ENCODE measurements at regions not wholly inside any gene's neighbourhood (a gene's known extent, or its start where the extent isn't known, plus 50 kb on each side); places are given as distances from the start of the nearest gene placed in this dataset.

DNA sequence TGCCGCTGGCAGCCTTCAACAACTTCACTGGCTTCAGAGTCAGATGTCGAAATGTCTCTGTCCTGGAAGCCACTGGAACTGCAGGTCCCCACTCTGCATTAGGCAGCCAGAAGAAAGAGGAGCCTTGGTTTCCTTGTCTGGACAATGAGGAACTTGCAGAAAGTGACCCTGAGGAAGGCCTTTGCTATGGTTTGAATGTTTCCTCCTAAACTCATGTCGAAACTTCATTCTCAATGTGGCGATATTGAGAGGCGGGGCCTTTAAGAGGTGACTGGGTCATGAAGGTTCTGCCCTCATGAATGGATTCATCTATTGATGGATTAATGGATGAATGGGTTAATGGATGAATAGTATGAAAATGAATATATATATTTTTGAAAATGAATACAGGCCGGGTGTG is 61.6 kb upstream of the GPR26 start:
- no peak overlapping the region for H3K27ac ChIP-seq
- no peak for TF ChIP-seq ZFX (IDR thresholded peaks at IDR 0.05; ENCODE audit: borderline replicate concordance)
- TF ChIP-seq, protein P1, sequence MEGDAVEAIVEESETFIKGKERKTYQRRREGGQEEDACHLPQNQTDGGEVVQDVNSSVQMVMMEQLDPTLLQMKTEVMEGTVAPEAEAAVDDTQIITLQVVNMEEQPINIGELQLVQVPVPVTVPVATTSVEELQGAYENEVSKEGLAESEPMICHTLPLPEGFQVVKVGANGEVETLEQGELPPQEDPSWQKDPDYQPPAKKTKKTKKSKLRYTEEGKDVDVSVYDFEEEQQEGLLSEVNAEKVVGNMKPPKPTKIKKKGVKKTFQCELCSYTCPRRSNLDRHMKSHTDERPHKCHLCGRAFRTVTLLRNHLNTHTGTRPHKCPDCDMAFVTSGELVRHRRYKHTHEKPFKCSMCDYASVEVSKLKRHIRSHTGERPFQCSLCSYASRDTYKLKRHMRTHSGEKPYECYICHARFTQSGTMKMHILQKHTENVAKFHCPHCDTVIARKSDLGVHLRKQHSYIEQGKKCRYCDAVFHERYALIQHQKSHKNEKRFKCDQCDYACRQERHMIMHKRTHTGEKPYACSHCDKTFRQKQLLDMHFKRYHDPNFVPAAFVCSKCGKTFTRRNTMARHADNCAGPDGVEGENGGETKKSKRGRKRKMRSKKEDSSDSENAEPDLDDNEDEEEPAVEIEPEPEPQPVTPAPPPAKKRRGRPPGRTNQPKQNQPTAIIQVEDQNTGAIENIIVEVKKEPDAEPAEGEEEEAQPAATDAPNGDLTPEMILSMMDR (IDR thresholded peaks at IDR 0.05): no peak

DNA sequence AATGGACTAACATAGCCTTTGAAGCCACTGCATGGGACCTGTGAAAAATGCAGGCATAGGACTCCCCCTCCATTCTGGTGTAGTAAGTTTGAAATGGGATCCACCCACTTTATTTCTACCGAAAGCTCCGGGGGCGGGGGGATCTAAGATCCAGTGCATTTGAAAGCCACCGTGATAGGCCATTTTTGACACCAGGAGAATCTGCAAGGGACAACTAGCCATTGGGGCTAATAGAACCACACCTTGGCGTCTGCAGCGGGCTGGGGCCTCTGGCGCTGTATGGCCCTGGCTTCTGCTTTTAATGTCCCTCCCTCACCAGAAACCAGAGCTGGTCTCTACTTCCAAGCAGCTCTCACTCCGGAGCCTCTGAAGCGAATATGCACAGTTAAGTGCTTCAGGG is 60.1 kb upstream of the GPR26 start:
- H3K27ac ChIP-seq: no peak overlapping the region
- TF ChIP-seq, protein P1 (IDR thresholded peaks at IDR 0.05): no peak
- no peak for TF ChIP-seq ZFX (IDR thresholded peaks at IDR 0.05; ENCODE audit: borderline replicate concordance)

DNA sequence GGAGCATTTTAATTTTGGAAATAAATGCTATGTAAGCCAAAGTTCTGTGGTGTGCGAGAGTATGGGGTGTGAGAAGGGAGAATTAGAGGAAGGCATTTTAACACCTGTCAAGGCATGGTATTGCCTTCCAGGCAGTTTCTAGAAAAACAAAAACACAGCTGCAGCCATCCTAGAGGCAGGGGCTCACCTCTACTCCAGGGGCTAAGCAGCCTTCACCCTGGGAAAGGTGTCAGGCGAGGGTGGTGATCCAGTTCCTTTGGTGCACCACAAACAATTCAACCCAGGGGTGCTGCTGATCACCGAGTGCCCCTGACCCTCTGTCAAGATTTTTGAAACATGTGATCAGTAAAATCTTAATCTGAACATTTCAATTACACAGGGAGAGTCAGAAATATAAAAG is 59.2 kb upstream of the GPR26 start:
- H3K27ac ChIP-seq: no peak overlapping the region
- TF ChIP-seq, protein P1 (IDR thresholded peaks at IDR 0.05): no peak
- TF ChIP-seq ZFX (IDR thresholded peaks at IDR 0.05; ENCODE audit: borderline replicate concordance): no peak

DNA sequence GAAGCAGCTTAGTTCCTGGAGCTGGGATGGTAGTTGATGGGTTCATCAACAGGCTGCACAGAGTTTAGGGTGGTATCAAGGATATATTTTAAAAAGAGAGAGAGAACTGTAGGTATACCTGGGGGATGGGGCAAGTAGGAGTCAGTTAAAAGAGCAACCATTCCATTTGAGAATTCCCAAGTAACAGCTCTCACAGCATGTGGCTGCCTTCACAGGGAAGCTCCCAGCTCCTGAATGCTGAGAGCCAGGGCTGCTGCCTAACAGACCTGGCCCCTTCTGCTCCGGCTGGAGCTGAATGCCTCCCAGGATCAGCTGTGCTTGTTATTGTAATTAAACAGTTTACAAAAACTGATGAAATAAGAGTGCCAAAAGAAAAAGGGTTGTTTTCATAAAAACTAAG is 58.8 kb upstream of the GPR26 start:
- H3K27ac ChIP-seq: no peak overlapping the region
- no peak for TF ChIP-seq ZFX (IDR thresholded peaks at IDR 0.05; ENCODE audit: borderline replicate concordance)

DNA sequence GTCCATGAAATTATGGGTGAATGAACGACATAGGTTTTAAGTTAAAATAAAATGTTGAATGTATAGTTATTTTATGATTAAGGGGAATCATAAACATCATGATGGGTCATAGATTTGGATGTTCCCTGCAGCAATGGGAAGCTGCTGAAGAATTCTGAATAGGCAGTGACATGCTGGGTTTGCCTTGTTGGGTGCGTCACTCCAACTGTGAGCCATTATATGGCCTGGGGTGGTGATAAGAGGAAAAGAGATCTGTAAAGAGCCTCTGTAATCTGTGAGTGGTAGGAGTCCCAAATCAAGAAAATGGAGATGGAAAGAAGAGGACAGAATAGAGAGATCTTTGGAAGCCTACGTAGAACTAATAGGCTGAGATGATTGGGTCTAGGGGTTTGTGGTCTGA is 58.1 kb upstream of the GPR26 start:
- TF ChIP-seq, protein P1 (IDR thresholded peaks at IDR 0.05): no peak
- TF ChIP-seq ZFX (IDR thresholded peaks at IDR 0.05; ENCODE audit: borderline replicate concordance): no peak
- H3K27ac ChIP-seq: no peak overlapping the region

DNA sequence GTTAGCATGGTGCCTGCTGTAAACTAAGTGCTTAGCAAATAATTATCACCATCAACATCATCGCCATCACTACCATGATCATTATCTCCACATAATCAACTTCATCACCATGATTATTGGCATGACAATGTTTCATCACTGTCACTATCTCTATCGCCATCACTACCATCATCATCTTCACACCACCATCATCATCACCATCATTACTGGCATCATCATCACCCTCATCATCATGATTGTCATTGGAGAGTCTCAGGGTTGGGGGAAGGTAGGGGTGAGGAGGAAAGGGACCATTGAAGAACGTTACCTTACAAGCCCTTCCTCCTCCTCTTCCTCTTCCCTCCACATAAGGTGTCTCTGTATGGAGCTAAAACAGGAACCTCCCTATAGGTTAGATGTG is 54.9 kb upstream of the GPR26 start:
- no peak for TF ChIP-seq ZFX (IDR thresholded peaks at IDR 0.05; ENCODE audit: borderline replicate concordance)
- TF ChIP-seq, protein P1 (IDR thresholded peaks at IDR 0.05): no peak
- H3K27ac ChIP-seq: no peak overlapping the region

DNA sequence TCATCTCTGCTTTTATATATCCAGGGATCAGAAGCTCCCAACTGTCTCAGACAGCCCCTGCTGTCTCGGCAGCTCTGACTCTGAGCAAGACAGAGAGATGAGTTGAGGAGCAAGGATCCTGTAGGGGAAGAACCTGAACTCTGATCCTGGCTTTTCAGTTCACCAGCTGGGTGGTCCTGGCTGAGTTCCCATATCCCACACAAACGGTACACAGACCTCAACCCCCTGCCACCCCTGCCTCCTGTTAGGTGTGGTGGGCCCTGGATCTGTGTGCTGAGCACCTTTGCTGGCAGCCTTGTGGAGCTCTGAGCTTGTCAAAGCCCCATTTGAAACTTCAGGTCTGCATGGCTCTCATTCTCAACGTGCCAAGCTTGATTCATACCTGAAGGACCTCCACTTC is 54.3 kb upstream of the GPR26 start:
- H3K27ac ChIP-seq: no peak overlapping the region
- TF ChIP-seq ZFX (IDR thresholded peaks at IDR 0.05; ENCODE audit: borderline replicate concordance): no peak
- TF ChIP-seq, protein P1 (IDR thresholded peaks at IDR 0.05): no peak

DNA sequence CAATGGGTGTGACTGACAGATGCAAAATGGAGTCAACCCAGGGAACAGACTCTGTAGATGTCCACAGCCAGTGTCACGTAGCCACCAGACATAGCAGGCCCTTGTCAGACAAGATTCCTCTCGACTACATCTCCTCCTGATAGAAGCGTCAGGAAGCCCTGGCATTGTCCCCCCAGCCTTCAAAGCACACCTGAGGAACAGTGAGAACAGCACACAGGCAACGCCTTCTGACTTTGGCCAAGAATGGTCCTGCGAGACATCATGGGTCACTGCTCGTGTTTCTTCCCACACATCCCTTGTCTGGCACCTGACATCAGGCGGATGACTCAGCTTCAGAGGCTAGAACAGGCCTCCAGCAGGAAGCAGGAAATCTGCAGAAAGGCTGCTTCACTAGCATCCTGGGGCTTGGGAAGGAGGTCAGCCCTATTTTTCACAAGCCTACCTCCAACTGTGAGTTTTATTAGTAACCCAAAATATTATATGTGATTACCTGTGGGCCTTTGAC is 52.8 kb upstream of the GPR26 start:
- H3K27ac ChIP-seq: no peak overlapping the region
- TF ChIP-seq ZFX (IDR thresholded peaks at IDR 0.05; ENCODE audit: borderline replicate concordance): no peak
- TF ChIP-seq, protein P1 (IDR thresholded peaks at IDR 0.05): no peak
